ENCODE measurements at regions not wholly inside any gene's neighbourhood (a gene's known extent, or its start where the extent isn't known, plus 50 kb on each side); places are given as distances from the start of the nearest gene placed in this dataset.

DNA sequence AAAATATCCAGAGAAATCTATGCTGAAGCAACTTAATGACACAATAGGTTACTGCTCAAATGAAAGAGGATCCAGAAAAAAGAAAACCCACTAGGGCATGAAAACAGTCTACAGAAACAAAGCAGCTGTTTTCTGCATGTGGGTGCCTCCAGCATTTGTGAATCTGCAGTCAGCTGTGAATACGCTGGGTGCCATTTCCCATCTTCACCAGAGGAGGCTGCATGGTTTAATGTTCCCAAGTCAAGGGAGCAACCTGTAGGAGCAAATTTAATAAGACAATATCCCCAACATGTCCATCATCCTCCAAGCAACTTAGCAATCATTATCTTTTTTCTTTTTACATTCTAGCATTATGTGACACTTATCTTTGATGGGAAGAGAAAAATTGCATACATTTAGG lies 396.6 kb downstream of the BRINP2 start:
- Mint-ChIP-seq H3K4me1 (no peaks in the 10 kb centered on the region), H3K27me3 (no peaks in the 10 kb centered on the region), H3K27ac (no peak overlapping the region), H3K9me3 (ENCODE audit: insufficient read depth) (no peaks in the 10 kb centered on the region), H3K4me3 (no peak overlapping the region)
- DNase-seq: no peak
- POLR2A ChIA-PET: no interaction called here
- no peak overlapping the region for H3K27ac ChIP-seq (ENCODE audit: low read length in 2 of 2)
- no peaks in the 10 kb centered on the region for H3K79me2 ChIP-seq (ENCODE audit: control insufficient read depth, insufficient read depth, low read length)
- intact Hi-C loops (cut with micrococcal nuclease): no loop called here
- no peak for ATAC-seq (ENCODE audit: low read depth)
- TF ChIP-seq EZH2 (IDR thresholded peaks at IDR 0.05; ENCODE audit: borderline replicate concordance, insufficient read depth, low read depth, low read length, poor library complexity, severe bottlenecking): no peak
- TF ChIP-seq, protein P1, sequence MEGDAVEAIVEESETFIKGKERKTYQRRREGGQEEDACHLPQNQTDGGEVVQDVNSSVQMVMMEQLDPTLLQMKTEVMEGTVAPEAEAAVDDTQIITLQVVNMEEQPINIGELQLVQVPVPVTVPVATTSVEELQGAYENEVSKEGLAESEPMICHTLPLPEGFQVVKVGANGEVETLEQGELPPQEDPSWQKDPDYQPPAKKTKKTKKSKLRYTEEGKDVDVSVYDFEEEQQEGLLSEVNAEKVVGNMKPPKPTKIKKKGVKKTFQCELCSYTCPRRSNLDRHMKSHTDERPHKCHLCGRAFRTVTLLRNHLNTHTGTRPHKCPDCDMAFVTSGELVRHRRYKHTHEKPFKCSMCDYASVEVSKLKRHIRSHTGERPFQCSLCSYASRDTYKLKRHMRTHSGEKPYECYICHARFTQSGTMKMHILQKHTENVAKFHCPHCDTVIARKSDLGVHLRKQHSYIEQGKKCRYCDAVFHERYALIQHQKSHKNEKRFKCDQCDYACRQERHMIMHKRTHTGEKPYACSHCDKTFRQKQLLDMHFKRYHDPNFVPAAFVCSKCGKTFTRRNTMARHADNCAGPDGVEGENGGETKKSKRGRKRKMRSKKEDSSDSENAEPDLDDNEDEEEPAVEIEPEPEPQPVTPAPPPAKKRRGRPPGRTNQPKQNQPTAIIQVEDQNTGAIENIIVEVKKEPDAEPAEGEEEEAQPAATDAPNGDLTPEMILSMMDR (IDR thresholded peaks at IDR 0.05): no peak
- 100% methylated on average over 1 of the region's 1 CpG for WGBS (ENCODE audit: insufficient coverage)
- CTCF ChIA-PET: no interaction called here
- no peaks in the 10 kb centered on the region for H3K36me3 ChIP-seq (replicated peaks in 1 of 2; ENCODE audit: control extremely low read depth in 1 of 2, control insufficient read depth in 1 of 2, extremely low read depth in 1 of 2, insufficient read depth in 2 of 2, low read length in 1 of 2)
- no peaks in the 10 kb centered on the region for H3K4me1 ChIP-seq (ENCODE audit: control insufficient read depth in 2 of 2, insufficient read depth in 2 of 2, low read length in 2 of 2)
- H3K9me3 ChIP-seq (ENCODE audit: control extremely low read depth in 1 of 3, control insufficient read depth in 2 of 3, insufficient read depth in 1 of 3, low read length in 2 of 3): no peaks in the 10 kb centered on the region
- no peak overlapping the region for H3K4me2 ChIP-seq (replicated peaks; ENCODE audit: low read depth, low read length, poor library complexity, severe bottlenecking)
- H2AFZ ChIP-seq (ENCODE audit: insufficient read depth, low read depth, low read length, poor library complexity, severe bottlenecking): no peak overlapping the region
- no peaks in the 10 kb centered on the region for H4K20me1 ChIP-seq (ENCODE audit: control insufficient read depth, insufficient read depth, low read length, poor library complexity, severe bottlenecking)
- H3K9ac ChIP-seq (ENCODE audit: low read length): no peak overlapping the region
- H3K27me3 ChIP-seq (replicated peaks in 1 of 4; ENCODE audit: control extremely low read depth in 1 of 4, control insufficient read depth in 3 of 4, insufficient read depth in 4 of 4, low read length in 3 of 4): no peaks in the 10 kb centered on the region
- H3K4me3 ChIP-seq (ENCODE audit: control extremely low read depth in 1 of 5, extremely low read depth in 1 of 5, insufficient read depth in 1 of 5, low read depth in 2 of 5, low read length in 4 of 5): no peak overlapping the region

DNA sequence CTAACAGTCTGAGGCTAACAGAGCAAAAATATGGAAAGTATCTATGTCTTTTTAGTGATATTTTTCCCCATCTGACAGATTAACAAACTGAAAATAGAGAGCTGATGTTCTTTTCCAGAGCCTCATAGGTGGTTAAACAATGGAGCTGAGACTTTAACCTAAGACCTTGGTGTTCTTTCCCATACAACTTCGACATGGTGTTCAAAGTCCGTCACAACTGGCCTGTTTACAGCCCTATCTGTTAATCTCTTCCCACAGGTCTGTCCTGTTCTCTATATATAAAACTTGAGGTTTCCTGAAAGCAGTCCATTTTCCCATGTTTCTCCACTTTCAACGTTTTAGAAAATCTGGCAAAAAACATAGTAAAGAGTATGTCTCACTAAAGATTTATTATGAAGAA lies 395.7 kb downstream of the BRINP2 start:
- Histone ChIP-seq H3K27me3 (replicated peaks in 1 of 4; ENCODE audit: control extremely low read depth in 1 of 4, control insufficient read depth in 3 of 4, insufficient read depth in 4 of 4, low read length in 3 of 4) (no peaks in the 10 kb centered on the region), H3K9ac (ENCODE audit: low read length) (no peak overlapping the region), H3K36me3 (replicated peaks in 1 of 2; ENCODE audit: control extremely low read depth in 1 of 2, control insufficient read depth in 1 of 2, extremely low read depth in 1 of 2, insufficient read depth in 2 of 2, low read length in 1 of 2) (no peaks in the 10 kb centered on the region), H3K4me1 (ENCODE audit: control insufficient read depth in 2 of 2, insufficient read depth in 2 of 2, low read length in 2 of 2) (no peaks in the 10 kb centered on the region), H3K27ac (ENCODE audit: low read length in 2 of 2) (no peak overlapping the region), H3K79me2 (ENCODE audit: control insufficient read depth, insufficient read depth, low read length) (no peaks in the 10 kb centered on the region), H3K4me3 (ENCODE audit: control extremely low read depth in 1 of 5, extremely low read depth in 1 of 5, insufficient read depth in 1 of 5, low read depth in 2 of 5, low read length in 4 of 5) (no peak overlapping the region), H3K9me3 (ENCODE audit: control extremely low read depth in 1 of 3, control insufficient read depth in 2 of 3, insufficient read depth in 1 of 3, low read length in 2 of 3) (no peaks in the 10 kb centered on the region), H2AFZ (ENCODE audit: insufficient read depth, low read depth, low read length, poor library complexity, severe bottlenecking) (no peak overlapping the region), H3K4me2 (replicated peaks; ENCODE audit: low read depth, low read length, poor library complexity, severe bottlenecking) (no peak overlapping the region), H4K20me1 (ENCODE audit: control insufficient read depth, insufficient read depth, low read length, poor library complexity, severe bottlenecking) (no peaks in the 10 kb centered on the region)
- no peaks in the 10 kb centered on the region for H3K27me3 Mint-ChIP-seq
- H3K4me3 Mint-ChIP-seq: no peak overlapping the region
- H3K27ac Mint-ChIP-seq: no peak overlapping the region
- TF ChIP-seq, protein P1 (IDR thresholded peaks at IDR 0.05): no peak
- no peak for TF ChIP-seq EZH2 (IDR thresholded peaks at IDR 0.05; ENCODE audit: borderline replicate concordance, insufficient read depth, low read depth, low read length, poor library complexity, severe bottlenecking)
- CTCF ChIA-PET: no interaction called here
- H3K4me1 Mint-ChIP-seq: no peaks in the 10 kb centered on the region
- H3K9me3 Mint-ChIP-seq (ENCODE audit: insufficient read depth): peaks cover 2% of the 10 kb centered on the region
- WGBS (ENCODE audit: insufficient coverage): 27% methylated on average over 2 of the region's 3 CpGs
- POLR2A ChIA-PET: no interaction called here
- no peak for DNase-seq
- intact Hi-C loops (cut with micrococcal nuclease): no loop called here
- no peak for ATAC-seq (ENCODE audit: low read depth)

Data from B cell (primary cell).